ENCODE measurements at regions not wholly inside any gene's neighbourhood (a gene's known extent, or its start where the extent isn't known, plus 50 kb on each side); places are given as distances from the start of the nearest gene placed in this dataset.

DNA sequence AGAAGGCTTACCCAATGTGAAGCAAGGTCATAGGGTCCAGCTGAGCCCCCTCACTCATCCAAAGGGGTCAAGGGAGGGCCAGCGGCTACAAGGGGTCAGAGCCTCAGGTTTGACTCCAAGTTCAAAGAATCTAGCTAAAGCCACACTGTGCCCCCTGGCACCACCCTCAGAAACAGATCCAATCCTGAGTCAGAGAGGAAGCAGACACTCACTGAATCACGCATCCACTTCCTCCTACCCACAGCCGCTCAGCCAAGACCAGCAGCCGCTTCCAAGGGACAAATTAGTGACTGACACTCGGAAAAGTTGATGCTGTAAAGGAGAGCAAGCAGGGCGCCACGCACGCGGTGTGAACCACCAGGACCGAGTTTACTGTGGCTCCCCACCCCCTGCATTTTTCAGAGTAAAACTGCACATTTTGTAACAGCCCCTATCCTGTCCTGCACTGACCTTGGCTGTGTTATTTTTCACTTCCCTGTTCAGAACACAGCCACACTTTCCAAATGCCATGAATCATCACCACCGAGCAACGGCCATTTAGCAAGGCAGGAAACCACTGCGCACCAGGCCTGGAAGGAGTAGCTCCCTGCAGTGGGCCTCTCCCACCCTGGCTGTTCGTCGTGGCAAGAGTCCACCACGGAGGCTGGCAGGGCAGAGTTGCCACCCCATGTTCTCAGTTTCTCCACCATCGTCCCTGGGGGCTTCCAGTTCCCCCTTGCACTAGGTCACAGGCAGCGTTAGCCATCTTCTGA, 147.8 kb downstream of the TOMM20 start (continued):
- TF ChIP-seq MLLT10 (CRISPR knock-in tag; IDR thresholded peaks at IDR 0.05), result no peak
- TF ChIP-seq ZNF644 (CRISPR knock-in tag; IDR thresholded peaks at IDR 0.05; ENCODE audit: low read depth), result no peak
- TF ChIP-seq ZSCAN22 (CRISPR knock-in tag; IDR thresholded peaks at IDR 0.05), result peak; percentile 82
- no peak for TF ChIP-seq BHLHE40 (IDR thresholded peaks at IDR 0.05; ENCODE audit: low read length)
- TF ChIP-seq, protein P1, sequence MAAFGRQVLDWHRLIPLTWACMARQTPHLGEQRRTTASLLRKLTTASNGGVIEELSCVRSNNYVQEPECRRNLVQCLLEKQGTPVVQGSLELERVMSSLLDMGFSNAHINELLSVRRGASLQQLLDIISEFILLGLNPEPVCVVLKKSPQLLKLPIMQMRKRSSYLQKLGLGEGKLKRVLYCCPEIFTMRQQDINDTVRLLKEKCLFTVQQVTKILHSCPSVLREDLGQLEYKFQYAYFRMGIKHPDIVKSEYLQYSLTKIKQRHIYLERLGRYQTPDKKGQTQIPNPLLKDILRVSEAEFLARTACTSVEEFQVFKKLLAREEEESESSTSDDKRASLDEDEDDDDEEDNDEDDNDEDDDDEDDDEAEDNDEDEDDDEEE (CRISPR knock-in tag; IDR thresholded peaks at IDR 0.05), result no peak
- TF ChIP-seq CHCHD3 (CRISPR knock-in tag; IDR thresholded peaks at IDR 0.05), result no peak
- no peak for TF ChIP-seq ETV6 (CRISPR knock-in tag; conservative IDR thresholded peaks at IDR 0.05)
- TF ChIP-seq ZIK1 (CRISPR knock-in tag; IDR thresholded peaks at IDR 0.05; ENCODE audit: borderline replicate concordance, low read depth), result no peak
- TF ChIP-seq ZNF460 (CRISPR knock-in tag; IDR thresholded peaks at IDR 0.05; ENCODE audit: borderline replicate concordance), result no peak
- peak; percentile 74 for TF ChIP-seq TGIF2 (CRISPR knock-in tag; IDR thresholded peaks at IDR 0.05)
- no peak for TF ChIP-seq ZZZ3 (CRISPR knock-in tag; IDR thresholded peaks at IDR 0.05; ENCODE audit: borderline replicate concordance)
- peak; percentile 52; the same call in 1 of the 2 replicates for TF ChIP-seq ZMYM4 (CRISPR knock-in tag; IDR thresholded peaks at IDR 0.05)
- TF ChIP-seq, protein P2, sequence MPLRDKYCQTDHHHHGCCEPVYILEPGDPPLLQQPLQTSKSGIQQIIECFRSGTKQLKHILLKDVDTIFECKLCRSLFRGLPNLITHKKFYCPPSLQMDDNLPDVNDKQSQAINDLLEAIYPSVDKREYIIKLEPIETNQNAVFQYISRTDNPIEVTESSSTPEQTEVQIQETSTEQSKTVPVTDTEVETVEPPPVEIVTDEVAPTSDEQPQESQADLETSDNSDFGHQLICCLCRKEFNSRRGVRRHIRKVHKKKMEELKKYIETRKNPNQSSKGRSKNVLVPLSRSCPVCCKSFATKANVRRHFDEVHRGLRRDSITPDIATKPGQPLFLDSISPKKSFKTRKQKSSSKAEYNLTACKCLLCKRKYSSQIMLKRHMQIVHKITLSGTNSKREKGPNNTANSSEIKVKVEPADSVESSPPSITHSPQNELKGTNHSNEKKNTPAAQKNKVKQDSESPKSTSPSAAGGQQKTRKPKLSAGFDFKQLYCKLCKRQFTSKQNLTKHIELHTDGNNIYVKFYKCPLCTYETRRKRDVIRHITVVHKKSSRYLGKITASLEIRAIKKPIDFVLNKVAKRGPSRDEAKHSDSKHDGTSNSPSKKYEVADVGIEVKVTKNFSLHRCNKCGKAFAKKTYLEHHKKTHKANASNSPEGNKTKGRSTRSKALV (CRISPR knock-in tag; IDR thresholded peaks at IDR 0.05), result peak; percentile 20; the same call in 1 of the 2 replicates
- TF ChIP-seq, protein P3, sequence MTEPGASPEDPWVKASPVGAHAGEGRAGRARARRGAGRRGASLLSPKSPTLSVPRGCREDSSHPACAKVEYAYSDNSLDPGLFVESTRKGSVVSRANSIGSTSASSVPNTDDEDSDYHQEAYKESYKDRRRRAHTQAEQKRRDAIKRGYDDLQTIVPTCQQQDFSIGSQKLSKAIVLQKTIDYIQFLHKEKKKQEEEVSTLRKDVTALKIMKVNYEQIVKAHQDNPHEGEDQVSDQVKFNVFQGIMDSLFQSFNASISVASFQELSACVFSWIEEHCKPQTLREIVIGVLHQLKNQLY (CRISPR knock-in tag; IDR thresholded peaks at IDR 0.05), result peak; percentile 63
- peak; percentile 22 for TF ChIP-seq KDM3A (CRISPR knock-in tag; IDR thresholded peaks at IDR 0.05; ENCODE audit: low read depth)
- TF ChIP-seq, protein P4, sequence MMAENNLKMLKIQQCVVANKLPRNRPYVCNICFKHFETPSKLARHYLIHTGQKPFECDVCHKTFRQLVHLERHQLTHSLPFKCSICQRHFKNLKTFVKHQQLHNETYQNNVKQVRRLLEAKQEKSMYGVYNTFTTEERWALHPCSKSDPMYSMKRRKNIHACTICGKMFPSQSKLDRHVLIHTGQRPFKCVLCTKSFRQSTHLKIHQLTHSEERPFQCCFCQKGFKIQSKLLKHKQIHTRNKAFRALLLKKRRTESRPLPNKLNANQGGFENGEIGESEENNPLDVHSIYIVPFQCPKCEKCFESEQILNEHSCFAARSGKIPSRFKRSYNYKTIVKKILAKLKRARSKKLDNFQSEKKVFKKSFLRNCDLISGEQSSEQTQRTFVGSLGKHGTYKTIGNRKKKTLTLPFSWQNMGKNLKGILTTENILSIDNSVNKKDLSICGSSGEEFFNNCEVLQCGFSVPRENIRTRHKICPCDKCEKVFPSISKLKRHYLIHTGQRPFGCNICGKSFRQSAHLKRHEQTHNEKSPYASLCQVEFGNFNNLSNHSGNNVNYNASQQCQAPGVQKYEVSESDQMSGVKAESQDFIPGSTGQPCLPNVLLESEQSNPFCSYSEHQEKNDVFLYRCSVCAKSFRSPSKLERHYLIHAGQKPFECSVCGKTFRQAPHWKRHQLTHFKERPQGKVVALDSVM (CRISPR knock-in tag; IDR thresholded peaks at IDR 0.05), result no peak
- no peak for TF ChIP-seq SNRNP70 (IDR thresholded peaks at IDR 0.05; ENCODE audit: low read depth, low read length)
- peak; percentile 14; the same call in 1 of the 2 replicates for TF ChIP-seq CBX5 (CRISPR knock-in tag; IDR thresholded peaks at IDR 0.05; ENCODE audit: borderline replicate concordance)
- no peak for TF ChIP-seq ATRX (CRISPR knock-in tag; IDR thresholded peaks at IDR 0.05; ENCODE audit: borderline replicate concordance)
- TF ChIP-seq, protein P5, sequence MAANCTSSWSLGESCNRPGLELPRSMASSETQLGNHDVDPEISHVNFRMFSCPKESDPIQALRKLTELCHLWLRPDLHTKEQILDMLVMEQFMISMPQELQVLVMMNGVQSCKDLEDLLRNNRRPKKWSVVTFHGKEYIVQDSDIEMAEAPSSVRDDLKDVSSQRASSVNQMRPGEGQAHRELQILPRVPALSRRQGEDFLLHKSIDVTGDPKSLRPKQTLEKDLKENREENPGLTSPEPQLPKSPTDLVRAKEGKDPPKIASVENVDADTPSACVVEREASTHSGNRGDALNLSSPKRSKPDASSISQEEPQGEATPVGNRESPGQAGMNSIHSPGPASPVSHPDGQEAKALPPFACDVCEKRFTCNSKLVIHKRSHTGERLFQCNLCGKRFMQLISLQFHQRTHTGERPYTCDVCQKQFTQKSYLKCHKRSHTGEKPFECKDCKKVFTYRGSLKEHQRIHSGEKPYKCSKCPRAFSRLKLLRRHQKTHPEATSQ (CRISPR knock-in tag; IDR thresholded peaks at IDR 0.05; ENCODE audit: borderline replicate concordance), result 0 out of 2 replicates have a peak, but pooled peaks have one; percentile 12
- TF ChIP-seq, protein P6, sequence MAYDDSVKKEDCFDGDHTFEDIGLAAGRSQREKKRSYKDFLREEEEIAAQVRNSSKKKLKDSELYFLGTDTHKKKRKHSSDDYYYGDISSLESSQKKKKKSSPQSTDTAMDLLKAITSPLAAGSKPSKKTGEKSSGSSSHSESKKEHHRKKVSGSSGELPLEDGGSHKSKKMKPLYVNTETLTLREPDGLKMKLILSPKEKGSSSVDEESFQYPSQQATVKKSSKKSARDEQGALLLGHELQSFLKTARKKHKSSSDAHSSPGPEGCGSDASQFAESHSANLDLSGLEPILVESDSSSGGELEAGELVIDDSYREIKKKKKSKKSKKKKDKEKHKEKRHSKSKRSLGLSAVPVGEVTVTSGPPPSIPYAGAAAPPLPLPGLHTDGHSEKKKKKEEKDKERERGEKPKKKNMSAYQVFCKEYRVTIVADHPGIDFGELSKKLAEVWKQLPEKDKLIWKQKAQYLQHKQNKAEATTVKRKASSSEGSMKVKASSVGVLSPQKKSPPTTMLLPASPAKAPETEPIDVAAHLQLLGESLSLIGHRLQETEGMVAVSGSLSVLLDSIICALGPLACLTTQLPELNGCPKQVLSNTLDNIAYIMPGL (CRISPR knock-in tag; IDR thresholded peaks at IDR 0.05; ENCODE audit: borderline replicate concordance in 1 of 2, low read depth in 1 of 2), result peak; percentile 28 to 41; a peak in 1 of 4 replicates
